IPS DF 6.9 (cell line): ENCODE measurements at regions not wholly inside any gene's neighbourhood (a gene's known extent, or its start where the extent isn't known, plus 50 kb on each side); places are given as distances from the start of the nearest gene placed in this dataset.
A peak's percentile ranks its signal among the peaks of the same experiment; 100 is the strongest.

Experiments used
- DNase-seq: peaks from one replicate; pipeline ENCODE4 v3.0.0-alpha.2; 2013; ENCODE audit warnings: low read depth, low spot score
- H3K27ac ChIP-seq: one replicate; pipeline ENCODE4 v1.5.1; 2013; ENCODE audit warnings: low read length, control low read depth
- H3K27me3 ChIP-seq: 2 replicates; pipeline ENCODE4 v1.6.1; 2013; ENCODE audit warnings: mild to moderate bottlenecking, low read length; ENCODE audit not compliant: control insufficient read depth, insufficient read depth
- H3K36me3 ChIP-seq: 2 replicates; pipeline ENCODE4 v1.6.1; 2013; ENCODE audit warnings: low read length; ENCODE audit not compliant: control insufficient read depth, insufficient read depth
- H3K4me1 ChIP-seq: 2 replicates; pipeline ENCODE4 v1.6.1; 2013; ENCODE audit warnings: low read length; ENCODE audit not compliant: control insufficient read depth, insufficient read depth
- H3K4me3 ChIP-seq: 2 replicates; pipeline ENCODE4 v1.5.1; 2013; ENCODE audit warnings: mild to moderate bottlenecking, low read length
- H3K9me3 ChIP-seq: 2 replicates; pipeline ENCODE4 v1.6.1; 2013; ENCODE audit warnings: low read length, inconsistent platforms; ENCODE audit not compliant: control insufficient read depth, insufficient read depth
- WGBS: extraction: QIAGEN DNeasy Blood & Tissue Kit; methylation state at CpG from one replicate; pipeline ENCODE4 v1.1.7; 2013; ENCODE audit warnings: mixed read lengths, missing lambda C conversion rate; ENCODE audit not compliant: insufficient read length, insufficient coverage; 5-methylcytosine and 5-hydroxymethylcytosine counted together

GRCh38 chr2:59969161-59969560, 584.3 kb downstream of the BCL11A start:
- WGBS = no CpG with 5 or more reads among the region's 5 CpGs
- no peaks in the 10 kb centered on the region for H3K27me3 ChIP-seq
- no peak overlapping the region for H3K4me3 ChIP-seq
- no peak for DNase-seq
- H3K36me3 ChIP-seq = no peaks in the 10 kb centered on the region
- H3K4me1 ChIP-seq = no peaks in the 10 kb centered on the region
- no peaks in the 10 kb centered on the region for H3K9me3 ChIP-seq
- H3K27ac ChIP-seq = no peak overlapping the region

DNA sequence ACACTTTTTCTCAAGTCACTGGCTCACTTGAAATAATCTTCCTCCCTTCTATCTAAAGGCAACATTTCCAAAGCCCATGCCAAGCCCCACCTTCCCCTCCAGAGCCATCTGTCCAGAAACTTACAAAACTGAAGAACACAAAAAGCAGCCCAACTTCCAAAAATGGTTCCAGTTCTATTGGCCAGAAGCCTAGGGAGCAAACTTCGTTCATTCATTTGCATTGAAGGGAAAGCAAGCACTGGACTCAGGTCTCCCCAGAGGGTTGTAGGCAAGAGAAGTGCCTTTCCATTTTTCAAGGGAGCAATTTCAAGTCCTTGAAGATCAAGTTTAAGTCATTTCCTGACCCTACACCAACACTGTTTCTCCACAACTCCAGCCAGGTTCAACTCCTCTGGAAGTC, 585.0 kb downstream of the BCL11A start:
- no peak for DNase-seq
- Histone ChIP-seq H3K9me3 (no peaks in the 10 kb centered on the region), H3K27me3 (no peaks in the 10 kb centered on the region), H3K36me3 (no peaks in the 10 kb centered on the region), H3K4me1 (no peaks in the 10 kb centered on the region), H3K27ac (no peak overlapping the region), H3K4me3 (no peak overlapping the region)
- WGBS = no CpG with 5 or more reads among the region's 1 CpG

GRCh38 chr2:59967691-59968090, 585.8 kb downstream of the BCL11A start:
- no peaks in the 10 kb centered on the region for H3K36me3 ChIP-seq
- no peak for DNase-seq
- H3K4me3 ChIP-seq = no peak overlapping the region
- no peaks in the 10 kb centered on the region for H3K4me1 ChIP-seq
- H3K27ac ChIP-seq = no peak overlapping the region
- WGBS = no CpG with 5 or more reads among the region's 3 CpGs
- no peaks in the 10 kb centered on the region for H3K9me3 ChIP-seq
- no peaks in the 10 kb centered on the region for H3K27me3 ChIP-seq

GRCh38 chr2:59963157-59963556, 590.3 kb downstream of the BCL11A start:
- no peak overlapping the region for H3K4me3 ChIP-seq
- H3K36me3 ChIP-seq = no peaks in the 10 kb centered on the region
- no peaks in the 10 kb centered on the region for H3K27me3 ChIP-seq
- no peak overlapping the region for H3K27ac ChIP-seq
- no peaks in the 10 kb centered on the region for H3K4me1 ChIP-seq
- H3K9me3 ChIP-seq = no peaks in the 10 kb centered on the region; the same call in 1 of the 2 replicates
- DNase-seq = no peak

- no peak overlapping the region for H3K4me3 ChIP-seq
- H3K9me3 ChIP-seq = no peaks in the 10 kb centered on the region; the same call in 1 of the 2 replicates
- H3K36me3 ChIP-seq = no peaks in the 10 kb centered on the region
- H3K4me1 ChIP-seq = no peaks in the 10 kb centered on the region
- no CpG with 5 or more reads among the region's 2 CpGs for WGBS
- no peak for DNase-seq
- no peak overlapping the region for H3K27ac ChIP-seq
- H3K27me3 ChIP-seq = no peaks in the 10 kb centered on the region
Observed at GRCh38 chr2:59961746-59962145, 591.7 kb downstream of the BCL11A start.

- Histone ChIP-seq H3K27me3 (no peaks in the 10 kb centered on the region), H3K4me3 (no peak overlapping the region), H3K27ac (no peak overlapping the region), H3K4me1 (no peaks in the 10 kb centered on the region), H3K36me3 (no peaks in the 10 kb centered on the region), H3K9me3 (no peaks in the 10 kb centered on the region; the same call in 1 of the 2 replicates)
- no CpG with 5 or more reads among the region's 3 CpGs for WGBS
- DNase-seq = peak; percentile 25
Observed at GRCh38 chr2:59959944-59960343, 593.5 kb downstream of the BCL11A start.

- Histone ChIP-seq H3K27me3 (no peaks in the 10 kb centered on the region), H3K4me1 (no peaks in the 10 kb centered on the region), H3K9me3 (no peaks in the 10 kb centered on the region; the same call in 1 of the 2 replicates), H3K36me3 (no peaks in the 10 kb centered on the region), H3K27ac (no peak overlapping the region), H3K4me3 (no peak overlapping the region)
- no CpG with 5 or more reads among the region's 1 CpG for WGBS
- no peak for DNase-seq
Observed at GRCh38 chr2:59957504-59957903, 596.0 kb downstream of the BCL11A start.

DNA sequence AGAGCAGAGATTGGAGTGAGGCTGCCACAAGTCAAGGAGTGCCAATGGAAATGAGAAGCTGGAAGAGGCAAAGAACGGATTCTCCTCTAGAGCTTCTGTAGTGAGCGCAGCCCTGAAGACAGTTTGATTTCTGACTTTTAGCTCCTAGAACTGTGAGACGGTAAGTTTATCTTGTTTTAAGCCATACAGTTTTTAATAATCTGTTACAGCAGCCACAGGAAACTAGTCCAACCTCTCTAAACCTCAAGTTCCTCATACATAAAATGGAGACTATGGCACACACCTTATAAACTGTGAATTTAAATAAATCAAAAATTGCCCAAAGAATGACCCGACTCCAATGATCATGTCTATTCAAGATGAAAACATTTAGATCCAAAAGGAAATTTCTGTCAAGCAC, 596.5 kb downstream of the BCL11A start:
- H3K36me3 ChIP-seq = no peaks in the 10 kb centered on the region
- no peak for DNase-seq
- H3K4me3 ChIP-seq = no peak overlapping the region
- H3K27ac ChIP-seq = no peak overlapping the region
- WGBS = no CpG with 5 or more reads among the region's 4 CpGs
- H3K4me1 ChIP-seq = no peaks in the 10 kb centered on the region
- no peaks in the 10 kb centered on the region; the same call in 1 of the 2 replicates for H3K9me3 ChIP-seq
- no peaks in the 10 kb centered on the region for H3K27me3 ChIP-seq

DNA sequence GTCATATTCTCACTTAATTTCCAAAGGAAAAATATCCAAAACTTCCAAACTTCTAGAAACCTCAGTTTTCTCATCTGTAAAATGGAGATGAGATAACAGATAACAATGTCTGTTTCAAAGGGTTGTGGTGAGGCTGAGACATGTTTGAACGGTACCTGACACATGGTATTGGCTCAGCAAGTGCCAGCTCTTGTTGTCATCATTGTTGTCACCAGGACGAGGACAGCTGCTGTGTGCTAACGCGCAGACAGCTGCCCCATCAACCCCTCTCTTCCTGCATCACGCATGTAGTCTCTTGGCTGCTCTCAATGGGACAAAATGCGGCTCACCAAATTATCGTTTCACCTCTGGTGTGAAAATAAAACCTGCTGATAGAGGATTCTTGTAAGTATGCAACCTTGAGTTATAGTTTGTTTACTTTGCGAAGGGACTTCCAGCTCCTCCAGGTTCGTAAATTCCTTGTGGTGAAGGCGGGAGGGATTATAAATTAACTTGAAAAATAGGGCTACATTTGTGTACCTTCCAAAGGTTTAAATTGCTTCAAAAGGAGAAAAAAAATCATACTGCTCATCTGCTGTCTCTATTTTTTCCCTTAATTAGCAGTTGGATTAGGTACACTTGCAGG, 605.4 kb downstream of the BCL11A start:
- H3K27me3 ChIP-seq = no peaks in the 10 kb centered on the region
- H3K4me1 ChIP-seq = no peaks in the 10 kb centered on the region; the same call in 1 of the 2 replicates
- WGBS = no CpG with 5 or more reads among the region's 10 CpGs
- H3K27ac ChIP-seq = no peak overlapping the region
- H3K4me3 ChIP-seq = no peak overlapping the region
- no peak for DNase-seq
- H3K9me3 ChIP-seq = no peaks in the 10 kb centered on the region
- H3K36me3 ChIP-seq = no peaks in the 10 kb centered on the region

- no peaks in the 10 kb centered on the region for H3K9me3 ChIP-seq
- H3K27me3 ChIP-seq = no peaks in the 10 kb centered on the region
- H3K27ac ChIP-seq = no peak overlapping the region
- no CpG with 5 or more reads among the region's 3 CpGs for whole genome bisulfite sequencing
- no peak overlapping the region for H3K4me3 ChIP-seq
- no peak for DNase-seq
- no peaks in the 10 kb centered on the region; the same call in 1 of the 2 replicates for H3K4me1 ChIP-seq
- H3K36me3 ChIP-seq = no peaks in the 10 kb centered on the region
Observed at GRCh38 chr2:59947209-59947608, 606.2 kb downstream of the BCL11A start.

GRCh38 chr2:59939236-59939635, 614.2 kb downstream of the BCL11A start:
- Histone ChIP-seq H3K9me3 (no peaks in the 10 kb centered on the region), H3K4me3 (no peak overlapping the region), H3K36me3 (no peaks in the 10 kb centered on the region), H3K4me1 (no peaks in the 10 kb centered on the region), H3K27ac (no peak overlapping the region), H3K27me3 (no peaks in the 10 kb centered on the region)
- WGBS = no CpG with 5 or more reads among the region's 3 CpGs
- DNase-seq = no peak
